Left lung (tissue), 4 donors: ENCODE measurements at regions not wholly inside any gene's neighbourhood (a gene's known extent, or its start where the extent isn't known, plus 50 kb on each side); places are given as distances from the start of the nearest gene placed in this dataset.

Experiments
- ATAC-seq: fragments of 200-7000 bp; cut with Tn5 transposase; one replicate; pipeline ENCODE4 v1.9.1; 2020; ENCODE audit warnings: moderate library complexity
- DNase-seq, 4 donors: peaks; one replicate each; pipeline ENCODE4 v3.0.0-alpha.2; 2013 to 2020
- H3K27ac ChIP-seq, 2 donors: fragments of 200-600 bp; sonication (generic) in 1 of 2; one replicate each; pipeline versions ENCODE4 v1.5.0 to v1.8.0; 2020 to 2021
- H3K27me3 ChIP-seq, 2 donors: fragments of 200-600 bp; sonication (generic) in 1 of 2; one replicate each; pipeline versions ENCODE4 v1.5.0 to v1.8.0; 2020 to 2021
- H3K36me3 ChIP-seq, 2 donors: fragments of 200-600 bp; sonication (generic) in 1 of 2; one replicate each; pipeline versions ENCODE4 v1.5.0 to v1.8.0; 2020 to 2021
- H3K4me1 ChIP-seq, 2 donors: fragments of 200-600 bp; one replicate each; pipeline ENCODE4 v1.8.0; 2021
- H3K4me3 ChIP-seq, 2 donors: fragments of 200-600 bp; sonication (generic) in 1 of 2; one replicate each; pipeline versions ENCODE4 v1.5.0 to v1.8.0; 2020 to 2021; ENCODE audit warnings: mild to moderate bottlenecking in 1 of 2
- H3K9me3 ChIP-seq, 2 donors: fragments of 200-600 bp; sonication (generic) in 1 of 2; one replicate each; pipeline versions ENCODE4 v1.5.0 to v1.8.0; 2020 to 2021
- intact Hi-C, 2 donors: fragments of 100-400 bp; cut with DNase I; formaldehyde crosslinking; loops; one replicate each; pipeline versions ENCODE4 v1.11.2 to v1.14.2; 2022
- TF ChIP-seq, protein P1 (sequence below), 2 donors: fragments of 200-600 bp; sonication (generic) in 1 of 2; IDR thresholded peaks; one replicate each; pipeline versions ENCODE4 v1.5.0 to v1.8.0; 2021; ENCODE audit warnings: antibody characterized with exemption in 2 of 2
- donor health status: DM: no; HTN: yes; CAD: no.
- donor health status: DM: no; HTN: no; CAD: no.

DNA sequence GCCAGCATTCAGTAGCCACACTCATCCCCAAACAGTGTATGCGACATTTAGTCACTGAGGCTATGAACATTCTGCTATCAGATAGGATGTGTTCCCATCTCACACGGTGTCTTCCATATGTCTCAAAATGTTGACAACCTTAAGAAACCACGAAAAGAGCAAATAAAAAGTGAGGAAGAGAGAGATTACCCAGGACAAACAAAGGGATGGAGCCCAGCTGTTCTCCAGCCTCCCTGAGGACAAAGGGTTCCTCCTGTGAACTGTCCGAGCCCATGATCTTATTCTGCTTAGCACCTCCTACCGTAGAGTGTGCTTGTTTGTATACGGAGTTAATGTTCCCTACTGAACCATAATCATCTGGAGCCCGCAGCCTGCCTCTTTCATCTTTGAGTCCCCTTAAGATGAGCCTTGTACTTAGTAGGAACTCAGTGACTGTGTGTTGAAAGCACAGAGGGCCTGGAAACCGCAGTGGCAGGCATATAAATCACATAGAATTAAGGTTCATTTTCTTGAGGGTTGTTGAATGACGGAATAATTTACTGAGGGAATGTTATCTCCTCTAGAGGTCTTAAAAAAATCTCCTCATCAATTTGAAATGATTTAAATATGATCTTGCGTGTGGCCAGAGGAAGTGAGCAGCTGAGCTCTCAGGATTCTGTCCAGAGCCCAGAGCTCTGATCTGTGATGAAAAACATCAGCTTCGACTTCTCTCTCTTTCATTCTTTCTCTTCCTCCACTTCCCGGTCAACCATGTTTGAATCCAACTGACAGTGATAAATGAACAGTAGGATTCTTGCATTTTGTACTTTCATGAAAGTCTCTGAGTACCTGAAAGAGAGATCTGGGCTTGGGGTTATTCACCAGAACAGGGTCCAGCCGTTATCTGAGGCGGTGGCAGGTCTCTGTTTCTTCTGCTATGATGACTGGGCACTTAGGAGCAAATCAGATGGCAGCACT, 200.5 kb downstream of the KLF5 start:
- DNase-seq, result no peak
- intact Hi-C loops, result no loop called here
- no peak overlapping the region for H3K27ac ChIP-seq

DNA sequence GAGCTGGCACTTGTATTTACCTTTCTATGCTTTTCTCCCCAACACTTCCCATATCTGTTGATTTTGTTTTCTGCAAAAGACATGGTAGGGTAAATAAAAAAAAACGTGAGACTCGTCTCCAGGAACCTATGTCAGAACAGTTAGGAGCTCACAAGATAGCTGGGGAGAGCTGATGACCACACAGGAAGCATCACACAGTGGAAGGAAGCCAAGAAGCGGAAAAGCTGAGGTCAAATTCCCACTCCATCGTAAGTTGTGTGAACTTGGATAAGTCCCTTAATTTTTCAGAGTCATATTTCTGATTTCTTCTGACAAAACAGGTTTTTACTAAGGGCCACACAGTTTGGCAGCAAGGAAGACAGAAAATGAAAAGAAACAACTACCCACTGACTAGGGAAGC, 199.6 kb downstream of the KLF5 start:
- Histone ChIP-seq H3K4me3 (no peak overlapping the region), H3K4me1 (peaks cover 0 to 11% of the 10 kb centered on the region in 2 donors), H3K36me3 (no peaks in the 10 kb centered on the region), H3K9me3 (no peaks in the 10 kb centered on the region), H3K27me3 (no peaks in the 10 kb centered on the region), H3K27ac (no peak overlapping the region)
- ATAC-seq (no peak), DNase-seq (no peak)
- intact Hi-C loops, result no loop called here
- TF ChIP-seq, protein P1, sequence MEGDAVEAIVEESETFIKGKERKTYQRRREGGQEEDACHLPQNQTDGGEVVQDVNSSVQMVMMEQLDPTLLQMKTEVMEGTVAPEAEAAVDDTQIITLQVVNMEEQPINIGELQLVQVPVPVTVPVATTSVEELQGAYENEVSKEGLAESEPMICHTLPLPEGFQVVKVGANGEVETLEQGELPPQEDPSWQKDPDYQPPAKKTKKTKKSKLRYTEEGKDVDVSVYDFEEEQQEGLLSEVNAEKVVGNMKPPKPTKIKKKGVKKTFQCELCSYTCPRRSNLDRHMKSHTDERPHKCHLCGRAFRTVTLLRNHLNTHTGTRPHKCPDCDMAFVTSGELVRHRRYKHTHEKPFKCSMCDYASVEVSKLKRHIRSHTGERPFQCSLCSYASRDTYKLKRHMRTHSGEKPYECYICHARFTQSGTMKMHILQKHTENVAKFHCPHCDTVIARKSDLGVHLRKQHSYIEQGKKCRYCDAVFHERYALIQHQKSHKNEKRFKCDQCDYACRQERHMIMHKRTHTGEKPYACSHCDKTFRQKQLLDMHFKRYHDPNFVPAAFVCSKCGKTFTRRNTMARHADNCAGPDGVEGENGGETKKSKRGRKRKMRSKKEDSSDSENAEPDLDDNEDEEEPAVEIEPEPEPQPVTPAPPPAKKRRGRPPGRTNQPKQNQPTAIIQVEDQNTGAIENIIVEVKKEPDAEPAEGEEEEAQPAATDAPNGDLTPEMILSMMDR (IDR thresholded peaks at IDR 0.05), result no peak

More for the DNA sequence above, 200.5 kb downstream of the KLF5 start:
- TF ChIP-seq, protein P1 (IDR thresholded peaks at IDR 0.05), result no peak
- no peak for ATAC-seq
- Histone ChIP-seq H3K36me3 (no peaks in the 10 kb centered on the region), H3K4me1 (peaks cover 0 to 11% of the 10 kb centered on the region in 2 donors), H3K4me3 (no peak overlapping the region), H3K9me3 (no peaks in the 10 kb centered on the region), H3K27me3 (no peaks in the 10 kb centered on the region)

DNA sequence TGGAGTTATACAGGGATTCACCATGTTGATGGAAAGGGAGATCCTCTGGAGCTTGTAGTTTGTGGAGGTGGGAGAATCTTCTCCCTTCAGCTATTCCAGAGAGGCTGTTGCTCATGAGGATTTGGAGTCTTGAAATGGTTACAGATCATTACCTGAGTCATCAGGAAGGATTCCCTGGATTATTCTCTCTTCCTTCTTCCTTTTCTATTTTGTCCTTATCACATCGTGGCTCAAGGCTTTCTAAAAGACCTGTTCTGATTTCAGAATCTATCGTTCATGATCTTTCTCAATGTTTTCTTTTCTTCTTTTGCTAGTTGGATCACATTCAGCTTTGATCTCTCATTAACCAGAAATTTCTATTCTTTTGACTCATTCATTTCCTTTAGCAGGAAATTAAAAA, 196.0 kb downstream of the KLF5 start:
- ATAC-seq (no peak), DNase-seq (no peak)
- Histone ChIP-seq H3K4me3 (no peak overlapping the region), H3K27me3 (no peaks in the 10 kb centered on the region), H3K9me3 (no peaks in the 10 kb centered on the region), H3K36me3 (no peaks in the 10 kb centered on the region), H3K4me1 (peaks cover 0 to 11% of the 10 kb centered on the region in 2 donors), H3K27ac (no peak overlapping the region)
- intact Hi-C loops, result no loop called here
- TF ChIP-seq, protein P1 (IDR thresholded peaks at IDR 0.05), result no peak

DNA sequence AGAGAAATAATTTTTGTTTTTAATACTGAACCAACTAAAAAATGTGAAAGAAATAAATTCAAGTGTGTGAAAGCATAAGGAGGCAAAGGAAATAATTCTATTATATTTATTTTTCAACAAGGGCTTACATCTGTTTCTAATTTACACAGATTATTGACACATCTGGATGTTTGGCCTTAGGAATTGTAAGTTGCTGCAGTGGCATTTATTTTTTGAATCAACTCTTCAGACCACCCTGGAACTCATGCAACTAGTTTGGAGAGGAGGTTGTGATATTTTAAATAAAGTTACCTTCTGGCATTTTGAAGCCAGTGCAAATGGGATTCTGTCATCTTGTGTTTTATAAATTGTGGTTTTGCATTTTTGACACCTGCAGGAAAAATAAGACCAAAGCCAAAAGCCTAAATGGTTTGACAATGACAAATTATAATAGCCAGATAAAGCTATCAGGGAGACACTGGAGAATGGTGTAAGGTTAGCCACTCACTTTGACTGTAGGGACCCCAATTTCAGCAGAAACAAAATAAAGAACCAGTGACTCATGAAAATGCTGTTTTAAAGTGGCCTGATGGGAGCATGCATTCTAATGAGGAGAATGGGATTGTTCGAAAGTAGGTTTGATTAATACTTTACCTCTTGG, 192.9 kb downstream of the KLF5 start:
- DNase-seq (no peak), ATAC-seq (no peak)
- no peak overlapping the region for H3K27ac ChIP-seq
- no peaks in the 10 kb centered on the region for H3K36me3 ChIP-seq
- no peaks in the 10 kb centered on the region for H3K4me1 ChIP-seq
- TF ChIP-seq, protein P1 (IDR thresholded peaks at IDR 0.05), result no peak
- no peaks in the 10 kb centered on the region for H3K9me3 ChIP-seq
- no peaks in the 10 kb centered on the region for H3K27me3 ChIP-seq
- intact Hi-C loops, result no loop called here
- H3K4me3 ChIP-seq, result no peak overlapping the region

DNA sequence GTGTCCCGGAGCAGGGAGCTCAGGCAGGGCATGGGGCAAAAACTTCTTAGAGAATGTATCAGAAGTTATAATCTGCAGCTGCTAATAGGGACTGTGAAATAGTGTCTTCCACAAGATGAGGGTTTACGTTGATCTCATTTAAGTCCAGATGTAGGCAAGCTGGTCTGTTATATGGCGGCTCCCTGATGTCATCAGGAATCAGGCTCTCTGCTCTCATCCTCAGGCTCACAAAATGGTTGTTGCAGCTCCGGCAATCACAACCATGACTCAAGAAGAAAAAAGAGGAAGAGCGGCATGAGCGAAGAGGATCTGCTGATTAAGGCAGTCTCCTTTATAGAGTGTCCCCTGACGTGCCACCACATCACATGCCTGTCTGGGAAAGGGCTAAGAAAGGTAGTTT, 191.3 kb downstream of the KLF5 start:
- H3K27ac ChIP-seq, result no peak overlapping the region
- intact Hi-C loops, result no loop called here
- H3K9me3 ChIP-seq, result no peaks in the 10 kb centered on the region
- H3K27me3 ChIP-seq, result no peaks in the 10 kb centered on the region
- H3K36me3 ChIP-seq, result no peaks in the 10 kb centered on the region
- H3K4me3 ChIP-seq, result no peak overlapping the region
- DNase-seq, result no peak
- no peak for ATAC-seq
- TF ChIP-seq, protein P1 (IDR thresholded peaks at IDR 0.05), result no peak
- no peaks in the 10 kb centered on the region for H3K4me1 ChIP-seq
